ENCODE measurements at regions not wholly inside any gene's neighbourhood (a gene's known extent, or its start where the extent isn't known, plus 50 kb on each side); places are given as distances from the start of the nearest gene placed in this dataset.
"Not testable (repeated sequence)": the region's sequence is repeated elsewhere in the genome, so short reads cannot be mapped to it uniquely, and the experiment has no call there.

- H3K4me3 ChIP-seq (ENCODE audit: low read depth, low read length): no peak overlapping the region
- TF ChIP-seq CTCF (IDR thresholded peaks at IDR 0.05; ENCODE audit: insufficient read depth, low read length): no peak
- no peak for DNase-seq (ENCODE audit: low read depth)
Observed at GRCh38 chr9:75360252-75360651, 271.9 kb downstream of the OSTF1 start.

- not testable (repeated sequence) for DNase-seq (ENCODE audit: low read depth); H3K4me3 ChIP-seq (ENCODE audit: low read depth, low read length)
Observed at GRCh38 chr9:75362446-75362845, 274.1 kb downstream of the OSTF1 start.

GRCh38 chr9:75365196-75365595 lies 276.9 kb downstream of the OSTF1 start:
- DNase-seq (ENCODE audit: low read depth): no peak

GRCh38 chr9:75369989-75370388 lies 281.7 kb downstream of the OSTF1 start:
- DNase-seq (ENCODE audit: low read depth): no peak
- TF ChIP-seq CTCF (IDR thresholded peaks at IDR 0.05; ENCODE audit: insufficient read depth, low read length): no peak
- H3K4me3 ChIP-seq (ENCODE audit: low read depth, low read length): no peak overlapping the region

More at GRCh38 chr9:75365196-75365595, 276.9 kb downstream of the OSTF1 start:
- no peak for TF ChIP-seq CTCF (IDR thresholded peaks at IDR 0.05; ENCODE audit: insufficient read depth, low read length)
- H3K4me3 ChIP-seq (ENCODE audit: low read depth, low read length): no peak overlapping the region

- DNase-seq (ENCODE audit: low read depth): no peak
Observed at GRCh38 chr9:75372499-75373268, 284.4 kb downstream of the OSTF1 start.

GRCh38 chr9:75376680-75377254 lies 288.5 kb downstream of the OSTF1 start:
- no peak for DNase-seq (ENCODE audit: low read depth)
- no peak for TF ChIP-seq CTCF (IDR thresholded peaks at IDR 0.05; ENCODE audit: insufficient read depth, low read length)
- H3K4me3 ChIP-seq (ENCODE audit: low read depth, low read length): no peak overlapping the region

More at GRCh38 chr9:75372499-75373268, 284.4 kb downstream of the OSTF1 start:
- no peak overlapping the region for H3K4me3 ChIP-seq (ENCODE audit: low read depth, low read length)
- TF ChIP-seq CTCF (IDR thresholded peaks at IDR 0.05; ENCODE audit: insufficient read depth, low read length): no peak

- DNase-seq (ENCODE audit: low read depth): no peak
- TF ChIP-seq CTCF (IDR thresholded peaks at IDR 0.05; ENCODE audit: insufficient read depth, low read length): no peak
- H3K4me3 ChIP-seq (ENCODE audit: low read depth, low read length): no peak overlapping the region
Observed at GRCh38 chr9:75378036-75378435, 289.7 kb downstream of the OSTF1 start.

Measured in fibroblast of the aortic adventitia (primary cell).